A549 (cell line): ENCODE measurements at regions not wholly inside any gene's neighbourhood (a gene's known extent, or its start where the extent isn't known, plus 50 kb on each side); places are given as distances from the start of the nearest gene placed in this dataset.

Experiments used
- ATAC-seq, 2 experiments: fragments of 200-7000 bp in 1 of 2; fragments of >200 bp in 1 of 2; cut with Nextera tagmentation in 1 of 2; cut with Tn5 transposase in 1 of 2; 3 replicates each; pipeline versions ENCODE4 v1.8.0 to v1.9.1; 2018 to 2020; ENCODE audit warnings: mild to moderate bottlenecking in 1 of 2, moderate library complexity in 1 of 2
- CTCF ChIA-PET: fragments of 300-600 bp; sonication (Branson Sonifier 250); formaldehyde crosslinking; extraction: SDS; loops from one replicate; lab custom pipeline; 2021; ENCODE audit warnings: antibody characterized with exemption, inconsistent platforms; lab: Yijun Ruan, JAX
- POLR2A ChIA-PET: fragments of 350-600 bp; formaldehyde crosslinking; extraction: SDS; loops from one replicate; lab custom pipeline; 2021; ENCODE audit warnings: antibody characterized with exemption, inconsistent platforms; lab: Yijun Ruan, JAX
- DNase-seq, 2 experiments: peaks; one replicate each; pipeline versions ENCODE4 v3.0.0 to v3.0.0-alpha.2; 2011 to 2016; ENCODE audit warnings: low read depth in 1 of 2, low spot score in 1 of 2
- FAIRE-seq: peaks from 2 replicates; lab custom pipeline; 2011; peaks lifted over from hg19 to GRCh38; lab: Jason Lieb, UNC
- H3K27ac ChIP-seq, 2 experiments: fragments of >200 bp; sonication (Bioruptor Twin); formaldehyde crosslinking; 3 replicates each; pipeline ENCODE4 v1.5.1; 2016 to 2017
- H3K4me1 ChIP-seq: fragments of >200 bp; sonication (Bioruptor Twin); formaldehyde crosslinking; 3 replicates; pipeline ENCODE4 v1.6.1; 2016
- H3K4me2 ChIP-seq: fragments of >200 bp; sonication (Bioruptor Twin); formaldehyde crosslinking; 3 replicates; pipeline ENCODE4 v1.6.1; 2016
- H3K4me3 ChIP-seq: fragments of >200 bp; sonication (Bioruptor Twin); formaldehyde crosslinking; 3 replicates; pipeline ENCODE4 v1.5.1; 2016
- H3K9me3 ChIP-seq: fragments of >200 bp; sonication (Bioruptor Twin); formaldehyde crosslinking; 3 replicates; pipeline ENCODE4 v1.6.1; 2016
- BHLHE40 ChIP-seq: IDR thresholded peaks from 2 replicates; pipeline ENCODE4 v1.6.1; 2012; ENCODE audit warnings: low read depth, low read length, inconsistent platforms
- CBX2 ChIP-seq: fragments of 200-600 bp; sonication (generic); IDR thresholded peaks from 2 replicates; pipeline ENCODE4 v1.6.1; 2016; ENCODE audit warnings: low read depth, mild to moderate bottlenecking, borderline replicate concordance
- CBX8 ChIP-seq: fragments of 200-600 bp; sonication (generic); IDR thresholded peaks from 2 replicates; pipeline ENCODE4 v1.6.1; 2016
- CEBPB ChIP-seq, 2 experiments: fragments of >200 bp in 1 of 2; sonication (Bioruptor Twin) in 1 of 2; formaldehyde crosslinking in 1 of 2; IDR thresholded peaks; 2 replicates each; pipeline ENCODE4 v1.6.1; 2012 to 2016
- CTCF ChIP-seq: fragments of >200 bp; sonication (Bioruptor Twin); formaldehyde crosslinking; IDR thresholded peaks from 3 replicates; pipeline ENCODE4 v1.5.1; 2016
- EHF ChIP-seq: fragments of 250-450 bp; sonication (Bioruptor Pico); IDR thresholded peaks from 2 replicates; pipeline ENCODE4 v1.5.0; 2020; ENCODE audit warnings: mild to moderate bottlenecking
- ESRRA ChIP-seq: fragments of 150-350 bp; IDR thresholded peaks from 2 replicates; pipeline ENCODE4 v1.6.1; 2014; ENCODE audit warnings: mild to moderate bottlenecking, low read length, borderline replicate concordance
- FOXS1 ChIP-seq: fragments of 250-450 bp; sonication (Bioruptor Pico); IDR thresholded peaks from 2 replicates; pipeline ENCODE4 v1.5.0; 2020; ENCODE audit warnings: mild to moderate bottlenecking, moderate library complexity
- GATA3 ChIP-seq: IDR thresholded peaks from 2 replicates; pipeline ENCODE4 v1.6.1; 2012; ENCODE audit warnings: borderline replicate concordance
- HDAC2 ChIP-seq: fragments of 200-600 bp; sonication (generic); IDR thresholded peaks from 2 replicates; pipeline ENCODE4 v1.6.1; 2016
- HMGXB4 ChIP-seq: fragments of 250-450 bp; sonication (Bioruptor Pico); IDR thresholded peaks from 2 replicates; pipeline ENCODE4 v1.5.0; 2021; ENCODE audit warnings: mild to moderate bottlenecking, moderate library complexity, borderline replicate concordance
- HOXA7 ChIP-seq: fragments of 250-450 bp; sonication (Bioruptor Pico); IDR thresholded peaks from 2 replicates; pipeline ENCODE4 v1.5.0; 2020; ENCODE audit warnings: mild to moderate bottlenecking, moderate library complexity
- HOXB5 ChIP-seq: fragments of 250-450 bp; sonication (Bioruptor Pico); IDR thresholded peaks from 2 replicates; pipeline ENCODE4 v1.5.0; 2020; ENCODE audit warnings: mild to moderate bottlenecking, moderate library complexity
- JUNB ChIP-seq: fragments of >200 bp; sonication (Bioruptor Twin); formaldehyde crosslinking; IDR thresholded peaks from 2 replicates; pipeline ENCODE4 v1.6.1; 2016
- KDM5A ChIP-seq: fragments of 200-600 bp; sonication (generic); IDR thresholded peaks from 2 replicates; pipeline ENCODE4 v1.6.1; 2016; ENCODE audit warnings: antibody characterized with exemption, mild to moderate bottlenecking
- MAFK ChIP-seq: fragments of 450-650 bp; IDR thresholded peaks from 2 replicates; pipeline ENCODE4 v1.6.1; 2014; ENCODE audit not compliant: partially characterized antibody
- MAZ ChIP-seq: fragments of 150-350 bp; IDR thresholded peaks from 2 replicates; pipeline ENCODE4 v1.6.1; 2014; ENCODE audit warnings: antibody characterized with exemption, low read depth, low read length, borderline replicate concordance
- NR3C1 ChIP-seq: fragments of >200 bp; sonication (Bioruptor Twin); formaldehyde crosslinking; IDR thresholded peaks from 3 replicates; pipeline ENCODE4 v1.6.1; 2017
- POLR2AphosphoS2 ChIP-seq: conservative IDR thresholded peaks from 2 replicates; pipeline ENCODE4 v1.6.1; 2012; ENCODE audit warnings: low read length, improper control_type of control experiment, inconsistent platforms
- RAD21 ChIP-seq, 2 experiments: fragments of >200 bp in 1 of 2; sonication (Bioruptor Twin) in 1 of 2; formaldehyde crosslinking in 1 of 2; IDR thresholded peaks in 1 of 2; conservative IDR thresholded peaks in 1 of 2; 2 replicates in 1 of 2; 3 replicates in 1 of 2; pipeline ENCODE4 v1.6.1; 2012 to 2018; ENCODE audit warnings: inconsistent platforms in 1 of 2
- RARB ChIP-seq: fragments of 250-450 bp; sonication (Bioruptor Pico); IDR thresholded peaks from 2 replicates; pipeline ENCODE4 v1.8.0; 2021; ENCODE audit warnings: mild to moderate bottlenecking, moderate library complexity
- RCOR1 ChIP-seq: fragments of 150-350 bp; IDR thresholded peaks from 2 replicates; pipeline ENCODE4 v1.6.1; 2014; ENCODE audit warnings: antibody characterized with exemption, low read length, low read depth
- RFX5 ChIP-seq: fragments of 450-650 bp; IDR thresholded peaks from 2 replicates; pipeline ENCODE4 v1.7.1; 2014; ENCODE audit warnings: antibody characterized with exemption, mild to moderate bottlenecking, moderate library complexity
- RNF2 ChIP-seq: fragments of 200-600 bp; sonication (generic); IDR thresholded peaks from 2 replicates; pipeline ENCODE4 v1.6.1; 2016; ENCODE audit warnings: low read depth, mild to moderate bottlenecking, antibody characterized with exemption, moderate library complexity, borderline replicate concordance
- TFCP2L1 ChIP-seq: fragments of 250-450 bp; sonication (Bioruptor Pico); IDR thresholded peaks from 2 replicates; pipeline ENCODE4 v1.5.0; 2021; ENCODE audit warnings: mild to moderate bottlenecking
- ZC3H11A ChIP-seq: fragments of 450-650 bp; IDR thresholded peaks from 2 replicates; pipeline ENCODE4 v1.6.1; 2014; ENCODE audit warnings: antibody characterized with exemption, mild to moderate bottlenecking
- ZFP36 ChIP-seq: fragments of 450-650 bp; IDR thresholded peaks from 2 replicates; pipeline ENCODE4 v1.6.1; 2014; ENCODE audit warnings: borderline replicate concordance; ENCODE audit not compliant: partially characterized antibody
- WGBS: methylation state at CpG from one replicate; pipeline ENCODE4 v1.1.6; 2017; ENCODE audit errors: missing lambda C conversion rate; 5-methylcytosine and 5-hydroxymethylcytosine counted together
- TF ChIP-seq, protein P1 (sequence below): fragments of 200-600 bp; sonication (generic); IDR thresholded peaks from 2 replicates; pipeline ENCODE4 v1.6.1; 2016; ENCODE audit warnings: antibody characterized with exemption, mild to moderate bottlenecking, moderate library complexity
- TF ChIP-seq, protein P2 (sequence below): fragments of >200 bp; sonication (Bioruptor Twin); formaldehyde crosslinking; IDR thresholded peaks from 2 replicates; pipeline ENCODE4 v1.6.1; 2016
- TF ChIP-seq, protein P3 (sequence below): fragments of 450-650 bp; IDR thresholded peaks from 2 replicates; pipeline ENCODE4 v1.6.1; 2014; ENCODE audit warnings: antibody characterized with exemption

GRCh38 chr20:12699374-12700228 lies 309.2 kb upstream of the SPTLC3 start:
- ATAC-seq = no peak
- Histone ChIP-seq H3K9me3 (no peaks in the 10 kb centered on the region), H3K4me3 (no peak overlapping the region), H3K4me1 (no peaks in the 10 kb centered on the region), H3K27ac (no peak overlapping the region), H3K4me2 (no peak overlapping the region)
- 6% methylated on average over 5 of the region's 5 CpGs for WGBS
- CTCF ChIA-PET = no interaction called here
- POLR2A ChIA-PET = no interaction called here
- no peak for FAIRE-seq
- TF ChIP-seq TFCP2L1 (CRISPR knock-in tag) = no peak
- no peak for TF ChIP-seq HOXA7
- TF ChIP-seq RARB (CRISPR knock-in tag) = no peak
- TF ChIP-seq RFX5 = no peak
- TF ChIP-seq RAD21 (conservative IDR thresholded peaks at IDR 0.05 in 1 of 2, IDR thresholded peaks at IDR 0.05 in 1 of 2) = no peak
- no peak for TF ChIP-seq HDAC2
- TF ChIP-seq, protein P1, sequence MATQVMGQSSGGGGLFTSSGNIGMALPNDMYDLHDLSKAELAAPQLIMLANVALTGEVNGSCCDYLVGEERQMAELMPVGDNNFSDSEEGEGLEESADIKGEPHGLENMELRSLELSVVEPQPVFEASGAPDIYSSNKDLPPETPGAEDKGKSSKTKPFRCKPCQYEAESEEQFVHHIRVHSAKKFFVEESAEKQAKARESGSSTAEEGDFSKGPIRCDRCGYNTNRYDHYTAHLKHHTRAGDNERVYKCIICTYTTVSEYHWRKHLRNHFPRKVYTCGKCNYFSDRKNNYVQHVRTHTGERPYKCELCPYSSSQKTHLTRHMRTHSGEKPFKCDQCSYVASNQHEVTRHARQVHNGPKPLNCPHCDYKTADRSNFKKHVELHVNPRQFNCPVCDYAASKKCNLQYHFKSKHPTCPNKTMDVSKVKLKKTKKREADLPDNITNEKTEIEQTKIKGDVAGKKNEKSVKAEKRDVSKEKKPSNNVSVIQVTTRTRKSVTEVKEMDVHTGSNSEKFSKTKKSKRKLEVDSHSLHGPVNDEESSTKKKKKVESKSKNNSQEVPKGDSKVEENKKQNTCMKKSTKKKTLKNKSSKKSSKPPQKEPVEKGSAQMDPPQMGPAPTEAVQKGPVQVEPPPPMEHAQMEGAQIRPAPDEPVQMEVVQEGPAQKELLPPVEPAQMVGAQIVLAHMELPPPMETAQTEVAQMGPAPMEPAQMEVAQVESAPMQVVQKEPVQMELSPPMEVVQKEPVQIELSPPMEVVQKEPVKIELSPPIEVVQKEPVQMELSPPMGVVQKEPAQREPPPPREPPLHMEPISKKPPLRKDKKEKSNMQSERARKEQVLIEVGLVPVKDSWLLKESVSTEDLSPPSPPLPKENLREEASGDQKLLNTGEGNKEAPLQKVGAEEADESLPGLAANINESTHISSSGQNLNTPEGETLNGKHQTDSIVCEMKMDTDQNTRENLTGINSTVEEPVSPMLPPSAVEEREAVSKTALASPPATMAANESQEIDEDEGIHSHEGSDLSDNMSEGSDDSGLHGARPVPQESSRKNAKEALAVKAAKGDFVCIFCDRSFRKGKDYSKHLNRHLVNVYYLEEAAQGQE = no peak
- no peak for TF ChIP-seq RCOR1
- no peak for TF ChIP-seq BHLHE40
- TF ChIP-seq FOXS1 (CRISPR knock-in tag) = no peak
- TF ChIP-seq CTCF = no peak
- no peak for TF ChIP-seq CEBPB (IDR thresholded peaks at IDR 0.05)
- TF ChIP-seq CBX2 = no peak
- TF ChIP-seq RNF2 = no peak
- TF ChIP-seq HMGXB4 (CRISPR knock-in tag) = no peak
- no peak for TF ChIP-seq ZFP36
- TF ChIP-seq NR3C1 = no peak
- no peak for TF ChIP-seq JUNB
- no peak for DNase-seq

DNA sequence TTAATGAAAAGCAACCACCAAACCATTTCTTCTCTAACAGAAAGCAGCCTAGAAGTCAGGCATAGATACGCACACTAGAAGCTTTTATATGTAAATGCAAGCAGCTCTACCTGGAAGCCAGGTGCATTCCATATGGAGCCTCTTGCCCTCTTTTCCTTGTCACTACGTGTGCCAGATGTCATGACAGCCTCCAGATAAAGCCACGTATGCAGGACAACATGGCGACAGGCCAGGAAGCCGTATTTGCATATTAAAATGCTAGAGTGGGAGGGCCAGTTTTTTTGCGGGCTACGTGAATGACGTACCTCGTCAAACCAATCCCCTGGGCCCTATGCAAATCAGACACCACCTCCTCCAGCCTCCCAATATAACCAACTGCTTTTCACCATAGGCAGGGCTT lies 308.1 kb upstream of the SPTLC3 start:
- POLR2A ChIA-PET = no interaction called here

More for the DNA sequence above, 308.1 kb upstream of the SPTLC3 start:
- DNase-seq (no peak), ATAC-seq (no peak), FAIRE-seq (no peak)
- Histone ChIP-seq H3K4me3 (no peak overlapping the region), H3K4me1 (no peaks in the 10 kb centered on the region), H3K4me2 (no peak overlapping the region), H3K27ac (no peak overlapping the region), H3K9me3 (no peaks in the 10 kb centered on the region)
- CTCF ChIA-PET = interaction anchor here (0.8 kb wide), 1 partner anchor 9 kb away, joined by 3 read pairs; no protein-coding TSS in a partner anchor
- WGBS = 34% methylated on average over 9 of the region's 9 CpGs
- TF ChIP-seq NR3C1 = no peak
- TF ChIP-seq MAZ = no peak
- TF ChIP-seq CBX8 = no peak
- TF ChIP-seq EHF (CRISPR knock-in tag) = no peak
- TF ChIP-seq, protein P2, sequence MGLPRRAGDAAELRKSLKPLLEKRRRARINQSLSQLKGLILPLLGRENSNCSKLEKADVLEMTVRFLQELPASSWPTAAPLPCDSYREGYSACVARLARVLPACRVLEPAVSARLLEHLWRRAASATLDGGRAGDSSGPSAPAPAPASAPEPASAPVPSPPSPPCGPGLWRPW = no peak
- no peak for TF ChIP-seq GATA3
- TF ChIP-seq HDAC2 = no peak
- TF ChIP-seq, protein P3, sequence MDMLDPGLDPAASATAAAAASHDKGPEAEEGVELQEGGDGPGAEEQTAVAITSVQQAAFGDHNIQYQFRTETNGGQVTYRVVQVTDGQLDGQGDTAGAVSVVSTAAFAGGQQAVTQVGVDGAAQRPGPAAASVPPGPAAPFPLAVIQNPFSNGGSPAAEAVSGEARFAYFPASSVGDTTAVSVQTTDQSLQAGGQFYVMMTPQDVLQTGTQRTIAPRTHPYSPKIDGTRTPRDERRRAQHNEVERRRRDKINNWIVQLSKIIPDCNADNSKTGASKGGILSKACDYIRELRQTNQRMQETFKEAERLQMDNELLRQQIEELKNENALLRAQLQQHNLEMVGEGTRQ = no peak
- no peak for TF ChIP-seq RFX5
- TF ChIP-seq RAD21 (conservative IDR thresholded peaks at IDR 0.05 in 1 of 2, IDR thresholded peaks at IDR 0.05 in 1 of 2) = no peak
- no peak for TF ChIP-seq ZC3H11A
- TF ChIP-seq POLR2AphosphoS2 = no peak
- no peak for TF ChIP-seq KDM5A
- TF ChIP-seq MAFK = no peak
- no peak for TF ChIP-seq ESRRA
- TF ChIP-seq HOXB5 = no peak
- TF ChIP-seq ZFP36 = no peak
